CD4-positive, alpha-beta T cell treated with Interleukin-15 for 4 hours (primary cell): ENCODE measurements at regions not wholly inside any gene's neighbourhood (a gene's known extent, or its start where the extent isn't known, plus 50 kb on each side); places are given as distances from the start of the nearest gene placed in this dataset.

ENCODE experiments used
- DNase-seq: peaks from one replicate; pipeline ENCODE4 v3.0.0-alpha.2; 2020; ENCODE audit warnings: low spot score

GRCh38 chr15:39313881-39314280 is 267.0 kb upstream of the THBS1 start:
- no peak for DNase-seq

GRCh38 chr15:39315206-39315850 is 265.6 kb upstream of the THBS1 start:
- no peak for DNase-seq

GRCh38 chr15:39317225-39317624 is 263.7 kb upstream of the THBS1 start:
- DNase-seq: no peak

GRCh38 chr15:39318231-39318630 is 262.6 kb upstream of the THBS1 start:
- DNase-seq: no peak

GRCh38 chr15:39320355-39320754 is 260.5 kb upstream of the THBS1 start:
- no peak for DNase-seq

- DNase-seq: no peak
These were observed 260.0 kb upstream of the THBS1 start for GRCh38 chr15:39320886-39321285.

- no peak for DNase-seq
These were observed 258.9 kb upstream of the THBS1 start for GRCh38 chr15:39321977-39322376.

- DNase-seq: no peak
These were observed 257.7 kb upstream of the THBS1 start for GRCh38 chr15:39323157-39323556.

- DNase-seq: no peak
These were observed 257.2 kb upstream of the THBS1 start for GRCh38 chr15:39323706-39324105.

GRCh38 chr15:39326306-39326975 is 254.4 kb upstream of the THBS1 start:
- DNase-seq: no peak

- no peak for DNase-seq
These were observed 253.7 kb upstream of the THBS1 start for GRCh38 chr15:39327005-39327730.

- no peak for DNase-seq
These were observed 250.8 kb upstream of the THBS1 start for GRCh38 chr15:39330061-39330460.

- no peak for DNase-seq
These were observed 249.3 kb upstream of the THBS1 start for GRCh38 chr15:39331584-39331983.

- DNase-seq: no peak
These were observed 248.0 kb upstream of the THBS1 start for GRCh38 chr15:39332846-39333245.

- no peak for DNase-seq
These were observed 247.5 kb upstream of the THBS1 start for GRCh38 chr15:39333393-39333792.

- DNase-seq: no peak
These were observed 247.0 kb upstream of the THBS1 start for GRCh38 chr15:39333896-39334295.

GRCh38 chr15:39336926-39337325 is 244.0 kb upstream of the THBS1 start:
- DNase-seq: no peak

GRCh38 chr15:39338251-39338650 is 242.6 kb upstream of the THBS1 start:
- no peak for DNase-seq

GRCh38 chr15:39340903-39341645 is 239.8 kb upstream of the THBS1 start:
- DNase-seq: no peak

GRCh38 chr15:39344662-39345141 is 236.2 kb upstream of the THBS1 start:
- DNase-seq: no peak

- DNase-seq: no peak
These were observed 235.7 kb upstream of the THBS1 start for GRCh38 chr15:39345176-39345575.

GRCh38 chr15:39347453-39347852 is 233.4 kb upstream of the THBS1 start:
- no peak for DNase-seq
